Right hindlimb (tissue), 1 donor: ENCODE measurements at regions not wholly inside any gene's neighbourhood (a gene's known extent, or its start where the extent isn't known, plus 50 kb on each side); places are given as distances from the start of the nearest gene placed in this dataset.
A peak's percentile ranks its signal among the peaks of the same experiment; 100 is the strongest.

Source experiments
- DNase-seq: peaks from one replicate; pipeline ENCODE4 v3.0.0-alpha.2; 2018

GRCh38 chr12:111193496-111193895 lies 175.4 kb downstream of the PHETA1 start:
- no peak for DNase-seq

- no peak for DNase-seq
These were observed 175.8 kb downstream of the PHETA1 start for GRCh38 chr12:111193067-111193466.

GRCh38 chr12:111192647-111193046 lies 176.2 kb downstream of the PHETA1 start:
- DNase-seq = no peak

- DNase-seq = no peak
These were observed 178.0 kb downstream of the PHETA1 start for GRCh38 chr12:111190741-111191526.

GRCh38 chr12:111189792-111190191 lies 179.1 kb downstream of the PHETA1 start:
- DNase-seq = no peak

GRCh38 chr12:111188436-111188835 lies 180.5 kb downstream of the PHETA1 start:
- DNase-seq = no peak

- DNase-seq = no peak
These were observed 182.5 kb downstream of the PHETA1 start for GRCh38 chr12:111186347-111186746.

- DNase-seq = no peak
These were observed 183.0 kb downstream of the PHETA1 start for GRCh38 chr12:111185889-111186227.

- no peak for DNase-seq
These were observed 183.5 kb downstream of the PHETA1 start for GRCh38 chr12:111185206-111185888.

- no peak for DNase-seq
These were observed 184.7 kb downstream of the PHETA1 start for GRCh38 chr12:111184161-111184560.

GRCh38 chr12:111183094-111183493 lies 185.8 kb downstream of the PHETA1 start:
- DNase-seq = no peak

- DNase-seq = peak; percentile 23
These were observed 186.5 kb downstream of the PHETA1 start for GRCh38 chr12:111182382-111182781.

GRCh38 chr12:111181143-111181726 lies 187.7 kb downstream of the PHETA1 start:
- DNase-seq = peak; percentile 85

GRCh38 chr12:111180426-111181142 lies 188.3 kb downstream of the PHETA1 start:
- DNase-seq = peak; percentile 57

- DNase-seq = peak; percentile 88
These were observed 190.5 kb downstream of the PHETA1 start for GRCh38 chr12:111178181-111179081.

GRCh38 chr12:111175396-111176094 lies 193.3 kb downstream of the PHETA1 start:
- no peak for DNase-seq

- DNase-seq = no peak
These were observed 193.9 kb downstream of the PHETA1 start for GRCh38 chr12:111174961-111175345.

GRCh38 chr12:111174251-111174960 lies 194.5 kb downstream of the PHETA1 start:
- DNase-seq = no peak

- no peak for DNase-seq
These were observed 195.1 kb downstream of the PHETA1 start for GRCh38 chr12:111173836-111174235.

GRCh38 chr12:111173391-111173790 lies 195.5 kb downstream of the PHETA1 start:
- no peak for DNase-seq

GRCh38 chr12:111172786-111173185 lies 196.1 kb downstream of the PHETA1 start:
- DNase-seq = no peak
